Ishikawa (cell line): ENCODE measurements at regions not wholly inside any gene's neighbourhood (a gene's known extent, or its start where the extent isn't known, plus 50 kb on each side); places are given as distances from the start of the nearest gene placed in this dataset.

ENCODE experiments used
- CEBPB ChIP-seq: IDR thresholded peaks from 2 replicates; pipeline ENCODE4 v1.6.1; 2012
- EGR1 ChIP-seq: IDR thresholded peaks from 2 replicates; pipeline ENCODE4 v1.6.1; 2012
- EP300 ChIP-seq: IDR thresholded peaks from 2 replicates; pipeline ENCODE4 v1.6.1; 2012; ENCODE audit warnings: borderline replicate concordance
- FOXM1 ChIP-seq: IDR thresholded peaks from 2 replicates; pipeline ENCODE4 v1.6.1; 2012; ENCODE audit warnings: low read depth, borderline replicate concordance
- MAX ChIP-seq: IDR thresholded peaks from 2 replicates; pipeline ENCODE4 v1.6.1; 2012
- NFIC ChIP-seq: IDR thresholded peaks from 2 replicates; pipeline ENCODE4 v1.6.1; 2012
- RAD21 ChIP-seq: IDR thresholded peaks from 2 replicates; pipeline ENCODE4 v1.6.1; 2012; ENCODE audit warnings: low read depth
- REST ChIP-seq: IDR thresholded peaks from 2 replicates; pipeline ENCODE4 v1.6.1; 2012; ENCODE audit warnings: low read depth, mild to moderate bottlenecking
- TAF1 ChIP-seq: IDR thresholded peaks from 2 replicates; pipeline ENCODE4 v1.6.1; 2012; ENCODE audit warnings: low read depth, mild to moderate bottlenecking
- TCF12 ChIP-seq: IDR thresholded peaks from 2 replicates; pipeline ENCODE4 v1.6.1; 2012; ENCODE audit warnings: low read depth
- YY1 ChIP-seq: IDR thresholded peaks from 2 replicates; pipeline ENCODE4 v1.6.1; 2012; ENCODE audit warnings: low read depth
- ZBTB7A ChIP-seq: IDR thresholded peaks from 2 replicates; pipeline ENCODE4 v1.6.1; 2012; ENCODE audit warnings: low read depth

GRCh38 chr6:126788861-126789365 is 329.6 kb upstream of the RSPO3 start:
- TF ChIP-seq RAD21 (no peak), EP300 (no peak), YY1 (no peak), CEBPB (no peak), TCF12 (no peak), NFIC (no peak), MAX (no peak), FOXM1 (no peak), TAF1 (no peak), ZBTB7A (no peak), REST (no peak), EGR1 (no peak)
